Spinal cord (tissue), 9 donors: ENCODE measurements at regions not wholly inside any gene's neighbourhood (a gene's known extent, or its start where the extent isn't known, plus 50 kb on each side); places are given as distances from the start of the nearest gene placed in this dataset.
A peak's percentile ranks its signal among the peaks of the same experiment; 100 is the strongest.
"Not testable (repeated sequence)": the region's sequence is repeated elsewhere in the genome, so short reads cannot be mapped to it uniquely, and the experiment has no call there.

ENCODE experiments used
- DNase-seq, 6 donors: peaks; one replicate each; pipeline versions ENCODE4 v3.0.0 to v3.0.0-alpha.2; 2013 to 2015; ENCODE audit warnings: low spot score in 6 of 6, low read depth in 4 of 6
- H3K27ac ChIP-seq: one replicate; pipeline ENCODE4 v1.5.1; 2013; ENCODE audit warnings: low read depth, low read length, control low read depth
- H3K27me3 ChIP-seq: one replicate; pipeline ENCODE4 v1.6.1; 2013; ENCODE audit warnings: low read length; ENCODE audit not compliant: control insufficient read depth, insufficient read depth
- H3K36me3 ChIP-seq: one replicate; pipeline ENCODE4 v1.6.1; 2013; ENCODE audit warnings: low read length; ENCODE audit not compliant: control insufficient read depth, insufficient read depth
- H3K4me1 ChIP-seq: one replicate; pipeline ENCODE4 v1.6.1; 2013; ENCODE audit warnings: low read length; ENCODE audit not compliant: control insufficient read depth, insufficient read depth
- H3K4me3 ChIP-seq: one replicate; pipeline ENCODE4 v1.5.1; 2013; ENCODE audit warnings: low read depth, low read length, control low read depth
- H3K9me3 ChIP-seq: one replicate; pipeline ENCODE4 v1.6.1; 2013; ENCODE audit warnings: low read length; ENCODE audit not compliant: control insufficient read depth, insufficient read depth
- WGBS: methylation state at CpG from one replicate; pipeline ENCODE4 v1.1.5; 2013; ENCODE audit warnings: missing lambda C conversion rate; ENCODE audit not compliant: insufficient coverage; 5-methylcytosine and 5-hydroxymethylcytosine counted together
- donor health status: healthy.

GRCh38 chr20:64327223-64327549 lies 71.6 kb downstream of the PCMTD2 start:
- not testable (repeated sequence) for H3K36me3 ChIP-seq, H3K9me3 ChIP-seq, H3K27me3 ChIP-seq, H3K4me1 ChIP-seq, H3K27ac ChIP-seq, H3K4me3 ChIP-seq
- WGBS: no CpG with 5 or more reads among the region's 15 CpGs
- peak in 2 of 6 donors; percentile 8 to 14 for DNase-seq

GRCh38 chr20:64327550-64328317 lies 72.2 kb downstream of the PCMTD2 start:
- 0% methylated on average over 29 of the region's 74 CpGs for WGBS

GRCh38 chr20:64328595-64329250 lies 73.2 kb downstream of the PCMTD2 start:
- peak in 2 of 6 donors; percentile 2 to 49 for DNase-seq
- H3K27ac ChIP-seq, H3K9me3 ChIP-seq, H3K4me1 ChIP-seq, H3K27me3 ChIP-seq, H3K36me3 ChIP-seq, H3K4me3 ChIP-seq: not testable (repeated sequence)
- 8% methylated on average over 3 of the region's 9 CpGs for WGBS

More at GRCh38 chr20:64327550-64328317, 72.2 kb downstream of the PCMTD2 start:
- H3K4me3 ChIP-seq, H3K27ac ChIP-seq, H3K9me3 ChIP-seq, H3K4me1 ChIP-seq, H3K27me3 ChIP-seq, H3K36me3 ChIP-seq: not testable (repeated sequence)
- DNase-seq: peak in 4 of 6 donors; percentile 22 to 87 (median 52)

GRCh38 chr20:64332627-64333026 lies 77.1 kb downstream of the PCMTD2 start:
- H3K27me3 ChIP-seq, H3K27ac ChIP-seq, H3K36me3 ChIP-seq, H3K9me3 ChIP-seq, H3K4me1 ChIP-seq, DNase-seq, H3K4me3 ChIP-seq: not testable (repeated sequence)
